HCT116 (cell line): ENCODE measurements at regions not wholly inside any gene's neighbourhood (a gene's known extent, or its start where the extent isn't known, plus 50 kb on each side); places are given as distances from the start of the nearest gene placed in this dataset.
"Not testable (repeated sequence)": the region's sequence is repeated elsewhere in the genome, so short reads cannot be mapped to it uniquely, and the experiment has no call there.

Experiments
- ATAC-seq: fragments of 200-7000 bp; cut with Tn5 transposase; 2 replicates; pipeline ENCODE4 v1.9.1; 2020; ENCODE audit warnings: mild to moderate bottlenecking, moderate library complexity
- BruUV-seq: library from RNA; stranded (reverse); fragments of 400-500 nt; replicated peaks from 2 replicates; lab custom pipeline; 2021; lab: Mats Ljungman, UMichigan
- CTCF ChIA-PET: fragments of 300-600 bp; sonication (Branson Sonifier 250); formaldehyde crosslinking; loops from one replicate; lab custom pipeline; 2021; ENCODE audit warnings: antibody characterized with exemption; lab: Charles Lee
- POLR2A ChIA-PET: fragments of 300-600, 350-600 bp; sonication (Branson Sonifier 250); formaldehyde crosslinking; loops from one replicate; lab custom pipeline; 2021; ENCODE audit warnings: antibody characterized with exemption; lab: Charles Lee
- RAD21 ChIA-PET, 2 experiments: fragments of 300-600 bp; sonication (Branson Sonifier 250); formaldehyde crosslinking; loops; one replicate each; lab custom pipeline; 2023; ENCODE audit warnings: low total read pairs in 2 of 2; ENCODE audit not compliant: uncharacterized antibody in 2 of 2, unreplicated experiment in 2 of 2, low non-redundant PET in 1 of 2; lab: Charles Lee
- DNase-seq: peaks from one replicate; pipeline ENCODE4 v3.0.0-alpha.2; 2010; ENCODE audit warnings: low read depth, low spot score
- H2AFZ ChIP-seq: fragments of 200-600 bp; shearing (Covaris generic), sonication (generic); 2 replicates; pipeline ENCODE4 v1.6.1; 2017; ENCODE audit warnings: low read depth, mixed run types, mixed read lengths, antibody characterized with exemption, low read length; ENCODE audit not compliant: poor library complexity, severe bottlenecking
- H3K27ac ChIP-seq: 2 replicates; pipeline ENCODE4 v1.5.1; 2012; ENCODE audit warnings: low read depth, low read length
- H3K27me3 ChIP-seq: fragments of 200-600 bp; sonication (generic); 2 replicates; pipeline ENCODE4 v1.6.1; 2016; ENCODE audit warnings: mixed run types, low read length, mixed read lengths; ENCODE audit not compliant: insufficient read depth
- H3K36me3 ChIP-seq, 2 experiments: fragments of 200-500 bp in 1 of 2; fragments of 200-600 bp in 1 of 2; sonication (Bioruptor generic) in 1 of 2; sonication (generic) in 1 of 2; 2 replicates each; pipeline versions ENCODE4 v1.5.1 to v1.6.1; 2014 to 2016; ENCODE audit warnings: low read length in 2 of 2, inconsistent platforms in 1 of 2, mixed read lengths in 1 of 2, mixed run types in 1 of 2; ENCODE audit not compliant: insufficient read depth in 2 of 2, control insufficient read depth in 1 of 2
- H3K4me1 ChIP-seq, 2 experiments: fragments of 200-600 bp in 1 of 2; sonication (generic) in 1 of 2; 2 replicates each; pipeline versions ENCODE4 v1.5.1 to v1.6.1; 2012 to 2017; ENCODE audit warnings: low read length in 2 of 2, inconsistent platforms in 1 of 2, mild to moderate bottlenecking in 1 of 2, mixed read lengths in 1 of 2, mixed run types in 1 of 2, moderate library complexity in 1 of 2; ENCODE audit not compliant: insufficient read depth in 2 of 2, control insufficient read depth in 1 of 2
- H3K4me2 ChIP-seq: fragments of 200-600 bp; sonication (generic); 2 replicates; pipeline ENCODE4 v1.6.1; 2017; ENCODE audit warnings: mixed run types, low read length, mixed read lengths
- H3K4me3 ChIP-seq, 2 experiments: fragments of 200-600 bp in 1 of 2; sonication (generic) in 1 of 2; replicated peaks in 1 of 2; 2 replicates each; pipeline ENCODE4 v1.5.1; 2011 to 2016; ENCODE audit warnings: low read length in 2 of 2, control low read depth in 1 of 2, low read depth in 1 of 2, mild to moderate bottlenecking in 1 of 2, mixed read lengths in 1 of 2, mixed run types in 1 of 2
- H3K79me2 ChIP-seq: fragments of 200-600 bp; sonication (generic); 2 replicates; pipeline ENCODE4 v1.6.1; 2017; ENCODE audit warnings: mild to moderate bottlenecking, mixed run types, low read length, moderate library complexity, mixed read lengths; ENCODE audit not compliant: insufficient read depth
- H3K9ac ChIP-seq: fragments of 200-600 bp; sonication (generic); 2 replicates; pipeline ENCODE4 v1.6.1; 2016; ENCODE audit warnings: low read length, mixed read lengths
- H3K9me2 ChIP-seq: fragments of 200-600 bp; sonication (generic), shearing (Covaris generic); 2 replicates; pipeline ENCODE4 v1.6.1; 2017; ENCODE audit warnings: mixed run types, mild to moderate bottlenecking, moderate library complexity; ENCODE audit not compliant: insufficient read depth
- H3K9me3 ChIP-seq, 2 experiments: fragments of 200-500 bp in 1 of 2; fragments of 200-600 bp in 1 of 2; sonication (Bioruptor generic) in 1 of 2; sonication (generic) in 1 of 2; 2 replicates each; pipeline ENCODE4 v1.6.1; 2014 to 2017; ENCODE audit warnings: low read length in 2 of 2, mixed read lengths in 2 of 2, inconsistent platforms in 1 of 2, low read depth in 1 of 2, mild to moderate bottlenecking in 1 of 2, mixed run types in 1 of 2, moderate library complexity in 1 of 2; ENCODE audit not compliant: control insufficient read depth in 1 of 2, insufficient read depth in 1 of 2
- H4K20me1 ChIP-seq: fragments of 200-600 bp; sonication (generic), shearing (Covaris generic); 2 replicates; pipeline ENCODE4 v1.6.1; 2017; ENCODE audit warnings: mixed run types, mild to moderate bottlenecking, moderate library complexity; ENCODE audit not compliant: insufficient read depth
- EGR1 ChIP-seq: IDR thresholded peaks from 2 replicates; pipeline ENCODE4 v1.6.1; 2012; ENCODE audit warnings: low read depth
- EZH2 ChIP-seq: fragments of 200-600 bp; sonication (generic); IDR thresholded peaks from 2 replicates; pipeline ENCODE4 v1.6.1; 2017; ENCODE audit warnings: antibody characterized with exemption, mixed run types
- EZH2phosphoT487 ChIP-seq: fragments of 200-600 bp; IDR thresholded peaks from 2 replicates; pipeline ENCODE4 v1.6.1; 2018; ENCODE audit warnings: antibody characterized with exemption, borderline replicate concordance
- POLR2AphosphoS5 ChIP-seq: IDR thresholded peaks from 2 replicates; pipeline ENCODE4 v1.6.1; 2011; ENCODE audit warnings: mild to moderate bottlenecking, low read depth, low read length, moderate library complexity
- RAD21 ChIP-seq: IDR thresholded peaks from 2 replicates; pipeline ENCODE4 v1.6.1; 2012; ENCODE audit warnings: low read depth, mild to moderate bottlenecking
- SP1 ChIP-seq: IDR thresholded peaks from 2 replicates; pipeline ENCODE4 v1.6.1; 2012; ENCODE audit warnings: low read depth
- SRF ChIP-seq: IDR thresholded peaks from 2 replicates; pipeline ENCODE4 v1.6.1; 2012; ENCODE audit warnings: low read depth
- ZFX ChIP-seq: fragments of 450-650 bp; IDR thresholded peaks from 2 replicates; pipeline ENCODE4 v1.6.1; 2017
- ZNF274 ChIP-seq: fragments of 200-500 bp; sonication (Bioruptor generic); IDR thresholded peaks from 2 replicates; pipeline ENCODE4 v1.6.1; 2014; ENCODE audit warnings: mild to moderate bottlenecking, low read depth, low read length, inconsistent platforms
- intact Hi-C: fragments of 100-400 bp; cut with micrococcal nuclease; formaldehyde crosslinking; loops from 2 replicates; pipeline ENCODE4 v1.10.0; 2022
- TF ChIP-seq, protein P1 (sequence below): IDR thresholded peaks from 2 replicates; pipeline ENCODE4 v1.6.1; 2012
- TF ChIP-seq, protein P2 (sequence below): IDR thresholded peaks from 2 replicates; pipeline ENCODE4 v1.6.1; 2011; ENCODE audit warnings: mild to moderate bottlenecking, low read length, moderate library complexity; ENCODE audit not compliant: insufficient replicate concordance; ENCODE audit errors: extremely low read depth
- TF ChIP-seq, protein P3 (sequence below): IDR thresholded peaks from 2 replicates; pipeline ENCODE4 v1.6.1; 2012

DNA sequence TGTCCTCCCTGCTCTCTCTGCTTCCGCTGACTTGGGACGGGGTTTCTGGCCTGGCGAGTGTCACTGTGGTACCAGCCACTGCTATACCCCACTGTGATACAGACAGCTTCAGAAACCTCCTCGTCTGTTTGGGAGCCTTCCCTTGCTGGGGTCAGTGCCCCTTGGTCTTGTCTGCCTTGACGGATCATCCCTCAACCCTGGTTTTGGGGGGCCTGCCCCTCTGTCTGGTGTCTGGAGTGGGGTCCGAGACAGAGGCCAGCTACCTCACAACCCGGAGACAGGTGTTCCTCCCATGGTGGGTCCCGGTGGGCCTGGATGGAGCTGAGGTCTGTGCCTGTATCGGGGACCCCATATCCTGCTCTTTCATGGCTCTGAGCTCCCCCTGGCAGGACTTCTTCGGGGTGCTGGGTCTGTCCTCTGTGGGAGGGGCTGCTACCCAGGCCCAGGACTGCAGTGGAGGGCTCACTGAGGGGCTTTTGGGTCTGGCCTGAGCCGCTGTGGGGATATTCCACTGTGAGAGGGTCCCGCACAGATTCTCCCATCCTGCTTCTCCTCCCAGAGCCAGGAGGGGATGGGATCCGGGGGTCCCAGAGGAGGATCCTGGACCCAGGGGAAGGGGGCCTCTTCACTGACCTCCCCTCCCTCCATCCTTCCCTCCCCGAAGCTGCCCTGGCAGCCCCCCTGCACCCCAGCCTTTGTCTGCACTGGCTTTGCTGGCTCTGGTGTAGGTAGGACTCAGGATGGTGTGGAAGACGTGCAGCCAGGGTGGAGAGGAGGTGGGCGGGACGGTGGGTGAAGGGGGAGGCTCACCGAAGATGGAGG, 365.5 kb downstream of the TMEM121 start:
- Histone ChIP-seq H2AFZ (no peak overlapping the region), H3K9me3 (no peaks in the 10 kb centered on the region), H3K4me1 (no peaks in the 10 kb centered on the region)
- no peak for DNase-seq
- TF ChIP-seq SP1 (no peak), EZH2 (no peak), ZFX (no peak), RAD21 (no peak), EZH2phosphoT487 (no peak), ZNF274 (no peak), POLR2AphosphoS5 (no peak), EGR1 (no peak), SRF (no peak)
- TF ChIP-seq, protein P1, sequence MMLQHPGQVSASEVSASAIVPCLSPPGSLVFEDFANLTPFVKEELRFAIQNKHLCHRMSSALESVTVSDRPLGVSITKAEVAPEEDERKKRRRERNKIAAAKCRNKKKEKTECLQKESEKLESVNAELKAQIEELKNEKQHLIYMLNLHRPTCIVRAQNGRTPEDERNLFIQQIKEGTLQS: no peak
- TF ChIP-seq, protein P2, sequence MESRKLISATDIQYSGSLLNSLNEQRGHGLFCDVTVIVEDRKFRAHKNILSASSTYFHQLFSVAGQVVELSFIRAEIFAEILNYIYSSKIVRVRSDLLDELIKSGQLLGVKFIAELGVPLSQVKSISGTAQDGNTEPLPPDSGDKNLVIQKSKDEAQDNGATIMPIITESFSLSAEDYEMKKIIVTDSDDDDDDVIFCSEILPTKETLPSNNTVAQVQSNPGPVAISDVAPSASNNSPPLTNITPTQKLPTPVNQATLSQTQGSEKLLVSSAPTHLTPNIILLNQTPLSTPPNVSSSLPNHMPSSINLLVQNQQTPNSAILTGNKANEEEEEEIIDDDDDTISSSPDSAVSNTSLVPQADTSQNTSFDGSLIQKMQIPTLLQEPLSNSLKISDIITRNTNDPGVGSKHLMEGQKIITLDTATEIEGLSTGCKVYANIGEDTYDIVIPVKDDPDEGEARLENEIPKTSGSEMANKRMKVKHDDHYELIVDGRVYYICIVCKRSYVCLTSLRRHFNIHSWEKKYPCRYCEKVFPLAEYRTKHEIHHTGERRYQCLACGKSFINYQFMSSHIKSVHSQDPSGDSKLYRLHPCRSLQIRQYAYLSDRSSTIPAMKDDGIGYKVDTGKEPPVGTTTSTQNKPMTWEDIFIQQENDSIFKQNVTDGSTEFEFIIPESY: no peak
- TF ChIP-seq, protein P3, sequence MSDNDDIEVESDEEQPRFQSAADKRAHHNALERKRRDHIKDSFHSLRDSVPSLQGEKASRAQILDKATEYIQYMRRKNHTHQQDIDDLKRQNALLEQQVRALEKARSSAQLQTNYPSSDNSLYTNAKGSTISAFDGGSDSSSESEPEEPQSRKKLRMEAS: no peak
- TF ChIP-seq, all 23 proteins: peak for 0
- no peaks in the 10 kb centered on the region for H3K27me3 ChIP-seq
- H4K20me1 ChIP-seq: no peaks in the 10 kb centered on the region
- intact Hi-C loops: no loop called here
- RAD21 ChIA-PET: no interaction called here
- ATAC-seq: no peak
- BruUV-seq: no TSS peak
- H3K4me2 ChIP-seq: no peak overlapping the region
- no peak overlapping the region for H3K27ac ChIP-seq
- no peaks in the 10 kb centered on the region for H3K79me2 ChIP-seq
- H3K36me3 ChIP-seq: no peaks in the 10 kb centered on the region
- no peak overlapping the region for H3K9ac ChIP-seq
- H3K4me3 ChIP-seq: no peak overlapping the region
- H3K9me2 ChIP-seq: no peaks in the 10 kb centered on the region
- CTCF ChIA-PET: no interaction called here
- POLR2A ChIA-PET: no interaction called here

DNA sequence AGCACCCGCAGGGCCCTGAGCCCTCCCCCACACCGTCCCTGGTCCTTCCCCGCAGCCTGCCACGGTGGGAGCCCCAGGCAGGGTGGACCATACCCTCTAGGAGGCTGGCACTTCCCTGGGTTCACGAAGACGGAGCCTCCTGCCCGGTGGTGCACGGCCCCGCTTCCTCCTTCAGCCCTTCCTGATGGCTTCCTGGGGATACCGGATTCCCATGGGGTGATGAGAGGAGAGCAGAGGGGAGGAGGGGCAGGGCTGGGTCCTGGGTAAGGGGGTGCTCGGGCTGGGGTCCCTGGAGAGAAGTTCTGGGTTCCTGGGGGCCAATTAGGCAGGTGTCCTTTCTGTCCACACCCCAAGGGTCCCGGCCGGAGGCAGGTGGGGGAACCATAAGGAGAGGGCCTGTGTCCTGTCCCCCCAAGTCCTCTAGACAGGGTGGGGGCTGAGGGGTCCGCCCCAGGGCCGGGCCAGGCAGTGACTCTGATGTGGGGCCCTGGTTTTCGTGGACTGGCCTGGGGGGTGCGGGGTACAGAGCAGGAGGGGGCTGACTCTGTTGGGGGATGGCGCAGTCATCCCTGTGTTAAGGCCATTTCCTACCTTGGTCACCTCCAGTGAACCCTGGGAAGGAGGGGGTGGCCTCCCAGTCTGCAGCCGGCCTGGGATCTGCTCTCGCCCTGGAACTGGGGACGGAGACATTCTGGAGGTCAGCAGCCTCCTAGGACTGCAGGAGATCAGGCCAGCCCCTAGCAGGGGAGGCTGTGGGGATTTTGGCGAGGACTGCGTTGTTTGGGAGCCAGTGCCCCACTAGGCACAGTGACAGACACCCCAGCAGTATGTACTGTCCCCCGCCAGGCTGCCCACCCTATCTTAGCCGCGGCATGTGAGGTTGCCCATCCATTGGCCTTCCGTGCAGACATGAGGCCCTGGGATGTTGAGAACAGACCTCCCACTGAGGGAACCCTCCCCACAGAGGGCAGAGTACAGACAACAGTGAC, 366.4 kb downstream of the TMEM121 start:
- H3K27ac ChIP-seq, H4K20me1 ChIP-seq, H2AFZ ChIP-seq, CTCF ChIA-PET, H3K9me3 ChIP-seq, H3K79me2 ChIP-seq, H3K4me3 ChIP-seq, H3K4me1 ChIP-seq, H3K4me2 ChIP-seq, intact Hi-C loops, RAD21 ChIA-PET, DNase-seq, BruUV-seq, H3K27me3 ChIP-seq, ATAC-seq, POLR2A ChIA-PET, H3K9ac ChIP-seq, H3K9me2 ChIP-seq, H3K36me3 ChIP-seq: not testable (repeated sequence)
